Endothelial cell of umbilical vein (primary cell): ENCODE measurements at regions not wholly inside any gene's neighbourhood (a gene's known extent, or its start where the extent isn't known, plus 50 kb on each side); places are given as distances from the start of the nearest gene placed in this dataset.

ENCODE experiments used
- BruUV-seq: library from RNA; stranded (reverse); fragments of 400-500 nt; replicated peaks from 2 replicates; lab custom pipeline; 2021; lab: Mats Ljungman, UMichigan
- CTCF ChIA-PET: fragments of 300-600, 350-600 bp; sonication (Branson Sonifier 250); formaldehyde crosslinking; loops from one replicate; lab custom pipeline; 2021; ENCODE audit warnings: antibody characterized with exemption, inconsistent platforms; lab: Charles Lee
- POLR2A ChIA-PET: fragments of 300-600, 350-600 bp; sonication (Branson Sonifier 250); formaldehyde crosslinking; loops from one replicate; lab custom pipeline; 2021; ENCODE audit warnings: antibody characterized with exemption, inconsistent platforms; lab: Charles Lee
- DNase-seq: peaks from one replicate; pipeline ENCODE4 v3.0.0-alpha.2; 2011; ENCODE audit warnings: low read depth, low spot score
- FAIRE-seq: peaks from 2 replicates; lab custom pipeline; 2011; peaks lifted over from hg19 to GRCh38; lab: Jason Lieb, UNC
- H2AFZ ChIP-seq: 2 replicates; pipeline ENCODE4 v1.6.0; 2012; ENCODE audit warnings: low read depth, low read length, control low read depth, inconsistent platforms
- H3K27ac ChIP-seq: 2 replicates; pipeline ENCODE4 v1.5.1; 2011; ENCODE audit warnings: low read depth, mild to moderate bottlenecking, control low read depth, low read length, moderate library complexity; ENCODE audit not compliant: insufficient read depth
- H3K27me3 ChIP-seq, 2 experiments: 2 replicates each; pipeline versions ENCODE4 v1.6.0 to v1.6.1; 2011; ENCODE audit warnings: low read length in 2 of 2, mixed read lengths in 1 of 2; ENCODE audit not compliant: control insufficient read depth in 2 of 2, insufficient read depth in 2 of 2
- H3K36me3 ChIP-seq, 2 experiments: 2 replicates in 1 of 2; 3 replicates in 1 of 2; pipeline ENCODE4 v1.5.1; 2011; ENCODE audit warnings: low read length in 2 of 2, mild to moderate bottlenecking in 1 of 2, moderate library complexity in 1 of 2; ENCODE audit not compliant: control insufficient read depth in 2 of 2, insufficient read depth in 2 of 2; ENCODE audit errors: extremely low read depth in 1 of 2
- H3K4me1 ChIP-seq: 3 replicates; pipeline ENCODE4 v1.5.1; 2011; ENCODE audit warnings: mild to moderate bottlenecking, low read length; ENCODE audit not compliant: control insufficient read depth, insufficient read depth; ENCODE audit errors: extremely low read depth
- H3K4me2 ChIP-seq: 2 replicates; pipeline ENCODE4 v1.6.1; 2011; ENCODE audit warnings: low read length, control low read depth, mixed read lengths; ENCODE audit not compliant: insufficient read depth
- H3K4me3 ChIP-seq, 3 experiments: fragments of 200-600 bp in 1 of 3; sonication (generic), shearing (Covaris generic) in 1 of 3; replicated peaks in 1 of 3; 2 replicates each; pipeline ENCODE4 v1.5.1; 2011 to 2016; ENCODE audit warnings: control low read depth in 3 of 3, low read length in 3 of 3, mild to moderate bottlenecking in 2 of 3, inconsistent platforms in 1 of 3, low read depth in 1 of 3, moderate library complexity in 1 of 3; ENCODE audit not compliant: insufficient read depth in 1 of 3
- H3K79me2 ChIP-seq: 2 replicates; pipeline ENCODE4 v1.6.0; 2012; ENCODE audit warnings: low read length, inconsistent platforms; ENCODE audit not compliant: control insufficient read depth, insufficient read depth
- H3K9ac ChIP-seq: replicated peaks from 2 replicates; pipeline ENCODE3; 2011; ENCODE audit warnings: low read length, control low read depth; ENCODE audit not compliant: insufficient read depth; ENCODE audit errors: extremely low read depth
- H3K9me1 ChIP-seq: replicated peaks from 3 replicates; pipeline ENCODE4 v1.6.0; 2011; ENCODE audit warnings: mild to moderate bottlenecking, low read length; ENCODE audit not compliant: control insufficient read depth, insufficient read depth; ENCODE audit errors: extremely low read depth
- H3K9me3 ChIP-seq: replicated peaks from 2 replicates; pipeline ENCODE4 v1.5.1; 2012; ENCODE audit warnings: low read length, inconsistent platforms; ENCODE audit not compliant: control insufficient read depth, insufficient read depth
- H4K20me1 ChIP-seq: replicated peaks from 2 replicates; pipeline ENCODE3; 2011; ENCODE audit warnings: mild to moderate bottlenecking, low read length; ENCODE audit not compliant: control insufficient read depth, insufficient read depth; ENCODE audit errors: extremely low read depth
- CTCF ChIP-seq, 2 donors: IDR thresholded peaks; 1 replicate in 1 of 2; 2 replicates in 1 of 2; pipeline ENCODE4 v1.5.1; 2011; ENCODE audit warnings: low read length in 2 of 2, mild to moderate bottlenecking in 2 of 2, moderate library complexity in 2 of 2, control low read depth in 1 of 2, inconsistent platforms in 1 of 2, low read depth in 1 of 2; ENCODE audit not compliant: insufficient read depth in 1 of 2; ENCODE audit errors: extremely low read depth in 1 of 2
- EZH2 ChIP-seq: IDR thresholded peaks from 2 replicates; pipeline ENCODE4 v1.6.1; 2012; ENCODE audit warnings: borderline replicate concordance, low read depth, mild to moderate bottlenecking, moderate library complexity, low read length, inconsistent platforms; ENCODE audit not compliant: severe bottlenecking
- FOS ChIP-seq: IDR thresholded peaks from 2 replicates; pipeline ENCODE4 v1.6.1; 2011; ENCODE audit warnings: mild to moderate bottlenecking, low read length, moderate library complexity, borderline replicate concordance; ENCODE audit not compliant: insufficient read depth
- GATA2 ChIP-seq: IDR thresholded peaks from 2 replicates; pipeline ENCODE4 v1.7.0; 2011; ENCODE audit warnings: low read depth, mild to moderate bottlenecking, moderate library complexity, mixed read lengths, low read length; ENCODE audit not compliant: insufficient read length, insufficient read depth
- JUN ChIP-seq: IDR thresholded peaks from 2 replicates; pipeline ENCODE4 v1.6.1; 2011; ENCODE audit warnings: borderline replicate concordance, low read depth; ENCODE audit not compliant: insufficient read length, insufficient read depth
- MAX ChIP-seq: IDR thresholded peaks from 2 replicates; pipeline ENCODE4 v1.6.1; 2011; ENCODE audit not compliant: insufficient read depth, insufficient read length
- MYC ChIP-seq: IDR thresholded peaks from one replicate; pipeline ENCODE4 v1.6.1; 2011; ENCODE audit warnings: mild to moderate bottlenecking, low read depth, low read length
- POLR2A ChIP-seq: IDR thresholded peaks from 2 replicates; pipeline ENCODE4 v1.6.1; 2012; ENCODE audit warnings: low read depth, mild to moderate bottlenecking, control low read depth, low read length
- POLR2AphosphoS5 ChIP-seq: IDR thresholded peaks from 2 replicates; pipeline ENCODE4 v1.6.1; 2012; ENCODE audit warnings: low read depth, mild to moderate bottlenecking, control low read depth, low read length, moderate library complexity; ENCODE audit not compliant: insufficient read depth
- dilution Hi-C: fragments of 300-500 bp; cut with MboI; formaldehyde crosslinking; loops from one replicate; pipeline ENCODE4 v1.15.0; 2019; ENCODE audit warnings: low sequenced_read_pairs; ENCODE audit not compliant: extremely low pct_ligation_motif_present
- intact Hi-C: fragments of 100-400 bp; cut with micrococcal nuclease; formaldehyde crosslinking; loops from one replicate; pipeline ENCODE4 v1.10.0; 2022

- H3K9me3 ChIP-seq, result peaks cover 3% of the 10 kb centered on the region
- no peak overlapping the region for H3K4me3 ChIP-seq
- dilution Hi-C loops, result no loop called here
- H3K9ac ChIP-seq, result no peak overlapping the region
- no peaks in the 10 kb centered on the region for H3K36me3 ChIP-seq
- no peak overlapping the region for H3K27ac ChIP-seq
- no peaks in the 10 kb centered on the region for H3K79me2 ChIP-seq
- ChIA-PET CTCF (no interaction called here), POLR2A (no interaction called here)
- no peaks in the 10 kb centered on the region for H4K20me1 ChIP-seq
- no peak overlapping the region for H3K4me2 ChIP-seq
- TF ChIP-seq POLR2AphosphoS5 (no peak), JUN (no peak), FOS (no peak), GATA2 (no peak), EZH2 (no peak), POLR2A (no peak), CTCF (IDR thresholded peaks at IDR 0.05; ENCODE audit: extremely low read depth in 1 of 2, insufficient read depth in 1 of 2, low read depth in 1 of 2, low read length in 2 of 2) (no peak)
- no peaks in the 10 kb centered on the region for H3K4me1 ChIP-seq
- FAIRE-seq (no peak), DNase-seq (no peak)
- no peaks in the 10 kb centered on the region for H3K9me1 ChIP-seq
- intact Hi-C loops, result no loop called here
- no peaks in the 10 kb centered on the region for H3K27me3 ChIP-seq
- H2AFZ ChIP-seq, result no peak overlapping the region
- no TSS peak for BruUV-seq
Observed at GRCh38 chr14:48373981-48374380, 698.6 kb upstream of the MDGA2 start.

GRCh38 chr14:48350971-48351370 lies 675.6 kb upstream of the MDGA2 start:
- no peak overlapping the region for H3K27ac ChIP-seq
- no peak overlapping the region for H2AFZ ChIP-seq
- dilution Hi-C loops, result no loop called here
- H3K4me2 ChIP-seq, result no peak overlapping the region
- no peak overlapping the region for H3K4me3 ChIP-seq
- FAIRE-seq (no peak), DNase-seq (no peak)
- H4K20me1 ChIP-seq, result no peaks in the 10 kb centered on the region
- H3K4me1 ChIP-seq, result no peaks in the 10 kb centered on the region
- no TSS peak for BruUV-seq
- intact Hi-C loops, result no loop called here
- TF ChIP-seq EZH2, result no peak
- no peak for TF ChIP-seq FOS
- no peak for TF ChIP-seq MYC
- TF ChIP-seq CTCF (IDR thresholded peaks at IDR 0.05; ENCODE audit: extremely low read depth in 1 of 2, insufficient read depth in 1 of 2, low read depth in 1 of 2, low read length in 2 of 2), result no peak
- no peak for TF ChIP-seq JUN
- no peak for TF ChIP-seq GATA2
- TF ChIP-seq POLR2AphosphoS5, result no peak
- no peak for TF ChIP-seq MAX
- no peak for TF ChIP-seq POLR2A
- ChIA-PET CTCF (no interaction called here), POLR2A (no interaction called here)
- no peaks in the 10 kb centered on the region for H3K36me3 ChIP-seq
- H3K79me2 ChIP-seq, result no peaks in the 10 kb centered on the region
- no peaks in the 10 kb centered on the region for H3K9me1 ChIP-seq
- no peaks in the 10 kb centered on the region for H3K9me3 ChIP-seq
- H3K27me3 ChIP-seq, result no peaks in the 10 kb centered on the region
- no peak overlapping the region for H3K9ac ChIP-seq
